ENCODE measurements at regions not wholly inside any gene's neighbourhood (a gene's known extent, or its start where the extent isn't known, plus 50 kb on each side); places are given as distances from the start of the nearest gene placed in this dataset.

DNA sequence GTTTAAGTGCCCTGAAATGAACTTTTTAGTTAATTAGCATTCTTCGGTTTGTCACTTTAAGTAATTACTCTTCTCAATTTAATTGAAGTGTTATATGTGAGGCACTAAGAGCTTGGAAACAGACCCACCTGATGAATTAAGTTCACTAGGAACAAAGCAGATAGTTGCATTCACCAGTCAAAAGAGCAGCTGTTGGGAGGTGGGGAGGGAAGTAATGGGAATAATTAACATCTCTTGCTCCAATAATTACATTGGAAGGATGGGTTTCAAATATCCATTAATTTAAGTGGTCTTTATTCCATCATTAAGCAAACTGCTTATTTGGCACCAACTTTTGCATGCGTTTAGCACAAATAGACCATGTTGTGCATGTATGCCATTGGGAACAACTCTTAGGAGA, 667.2 kb downstream of the GALC start:
- TF ChIP-seq, protein P1, sequence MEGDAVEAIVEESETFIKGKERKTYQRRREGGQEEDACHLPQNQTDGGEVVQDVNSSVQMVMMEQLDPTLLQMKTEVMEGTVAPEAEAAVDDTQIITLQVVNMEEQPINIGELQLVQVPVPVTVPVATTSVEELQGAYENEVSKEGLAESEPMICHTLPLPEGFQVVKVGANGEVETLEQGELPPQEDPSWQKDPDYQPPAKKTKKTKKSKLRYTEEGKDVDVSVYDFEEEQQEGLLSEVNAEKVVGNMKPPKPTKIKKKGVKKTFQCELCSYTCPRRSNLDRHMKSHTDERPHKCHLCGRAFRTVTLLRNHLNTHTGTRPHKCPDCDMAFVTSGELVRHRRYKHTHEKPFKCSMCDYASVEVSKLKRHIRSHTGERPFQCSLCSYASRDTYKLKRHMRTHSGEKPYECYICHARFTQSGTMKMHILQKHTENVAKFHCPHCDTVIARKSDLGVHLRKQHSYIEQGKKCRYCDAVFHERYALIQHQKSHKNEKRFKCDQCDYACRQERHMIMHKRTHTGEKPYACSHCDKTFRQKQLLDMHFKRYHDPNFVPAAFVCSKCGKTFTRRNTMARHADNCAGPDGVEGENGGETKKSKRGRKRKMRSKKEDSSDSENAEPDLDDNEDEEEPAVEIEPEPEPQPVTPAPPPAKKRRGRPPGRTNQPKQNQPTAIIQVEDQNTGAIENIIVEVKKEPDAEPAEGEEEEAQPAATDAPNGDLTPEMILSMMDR (conservative IDR thresholded peaks at IDR 0.05) = no peak
- no peak for TF ChIP-seq ZFX (IDR thresholded peaks at IDR 0.05)
- no peak overlapping the region for H3K27ac ChIP-seq

DNA sequence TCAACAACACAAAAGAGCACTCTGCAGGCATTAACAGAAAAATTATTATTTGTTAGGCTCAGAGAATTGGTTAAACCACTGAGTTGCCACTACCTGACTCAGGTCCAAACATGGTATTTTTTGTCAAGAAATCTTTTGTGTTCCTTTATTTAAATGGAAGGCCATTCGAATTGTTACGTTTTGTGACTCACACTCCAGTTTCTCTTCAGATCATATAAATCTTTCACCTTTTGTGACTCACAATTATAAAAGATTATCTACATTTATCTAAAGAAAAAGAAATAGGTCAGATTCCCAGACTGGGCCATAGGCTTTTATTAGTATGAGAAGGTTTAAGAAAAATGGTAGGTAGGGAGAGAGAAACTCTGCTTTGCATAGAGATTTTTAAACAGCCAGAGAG, 669.8 kb downstream of the GALC start:
- no peak overlapping the region for H3K27ac ChIP-seq
- TF ChIP-seq, protein P1 (conservative IDR thresholded peaks at IDR 0.05) = no peak
- no peak for TF ChIP-seq ZFX (IDR thresholded peaks at IDR 0.05)

DNA sequence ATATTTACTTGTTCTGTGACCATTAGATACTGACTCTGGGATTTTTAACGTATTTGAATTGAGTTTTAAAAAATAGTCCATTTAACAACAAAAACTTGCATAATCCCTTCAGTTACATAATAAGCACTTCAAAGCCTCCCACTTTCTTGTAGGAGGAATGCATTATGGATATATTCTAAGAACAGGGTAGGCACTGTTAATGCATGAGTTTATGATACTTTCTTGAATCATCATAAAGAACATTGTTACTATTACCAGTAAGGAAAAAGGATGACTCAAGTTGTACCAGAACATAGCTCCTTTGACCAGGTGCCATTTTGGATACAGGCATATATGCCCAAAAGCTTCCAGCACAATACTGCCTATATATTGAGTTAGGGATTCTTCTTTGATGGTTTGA, 671.4 kb downstream of the GALC start:
- H3K27ac ChIP-seq = no peak overlapping the region
- TF ChIP-seq, protein P1 (conservative IDR thresholded peaks at IDR 0.05) = no peak
- no peak for TF ChIP-seq ZFX (IDR thresholded peaks at IDR 0.05)

DNA sequence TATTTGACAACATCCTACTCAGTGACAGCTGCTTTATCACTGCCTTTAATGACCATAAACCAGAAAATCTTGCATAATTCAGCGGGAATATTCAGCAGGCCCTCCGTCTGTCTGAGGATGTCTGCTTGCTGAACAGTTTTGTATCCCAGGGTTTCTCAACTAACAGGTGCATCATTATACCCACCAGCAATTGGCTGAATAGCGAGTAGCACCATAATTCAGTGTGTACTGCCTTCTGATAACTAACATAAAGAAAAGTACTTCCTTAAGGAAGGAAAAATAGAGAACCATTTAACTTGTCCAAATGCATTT, 680.1 kb downstream of the GALC start:
- no peak for TF ChIP-seq ZFX (IDR thresholded peaks at IDR 0.05)
- TF ChIP-seq, protein P1 (conservative IDR thresholded peaks at IDR 0.05) = no peak
- no peak overlapping the region for H3K27ac ChIP-seq

DNA sequence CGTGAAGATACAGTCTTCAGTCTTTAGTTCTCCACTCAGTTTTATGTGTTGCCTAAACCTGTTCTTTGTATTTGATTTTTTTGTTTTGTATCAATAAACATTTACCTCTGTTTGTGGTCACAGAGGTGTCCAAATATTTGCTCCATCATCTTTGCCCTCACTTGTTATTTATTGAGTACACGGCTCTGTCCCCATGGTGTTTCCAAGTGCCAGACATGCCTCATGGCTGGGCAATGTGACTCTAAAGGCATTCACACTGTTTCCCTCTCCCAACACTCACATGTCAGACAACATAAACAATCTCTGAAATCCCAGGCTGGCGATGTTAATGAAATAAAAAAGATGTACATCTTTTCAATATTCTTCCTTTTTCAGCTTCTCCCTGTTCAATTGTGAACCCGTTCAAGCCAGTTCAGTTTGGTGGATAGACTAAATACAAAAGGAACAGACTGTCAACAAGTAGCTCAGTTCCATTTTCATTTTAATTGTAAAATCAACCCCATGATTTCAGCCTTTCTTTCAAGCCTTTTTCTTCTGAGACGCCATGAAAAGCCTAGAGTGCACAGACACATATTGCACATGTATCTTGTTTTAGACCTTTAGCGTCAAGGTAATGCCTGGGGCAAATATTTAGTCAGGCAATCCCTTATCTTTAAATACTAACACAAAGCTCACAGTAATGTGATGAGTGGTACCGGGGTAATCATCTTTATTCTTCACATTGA, 680.7 kb downstream of the GALC start:
- H3K27ac ChIP-seq = no peak overlapping the region
- TF ChIP-seq, protein P1 (conservative IDR thresholded peaks at IDR 0.05) = no peak
- TF ChIP-seq ZFX (IDR thresholded peaks at IDR 0.05) = no peak

DNA sequence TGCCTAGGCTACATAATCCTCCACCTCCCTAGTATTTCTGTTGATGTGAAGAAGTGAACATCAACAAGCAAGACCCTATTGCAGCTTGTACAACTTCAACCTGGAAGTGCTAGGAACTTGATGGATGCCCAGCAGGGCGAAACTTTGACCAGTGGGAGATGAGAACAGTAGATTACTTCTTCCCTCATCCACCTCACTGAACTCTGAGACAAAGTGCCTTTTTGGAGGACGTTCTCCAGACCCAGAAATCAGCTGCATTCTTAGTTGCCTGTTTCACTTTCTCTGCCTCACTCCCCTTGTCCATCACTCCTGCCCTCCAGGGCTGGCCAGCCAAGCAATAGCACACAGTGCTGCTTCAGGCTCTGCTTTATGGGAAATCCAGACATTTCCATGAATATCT, 683.4 kb downstream of the GALC start:
- no peak overlapping the region for H3K27ac ChIP-seq
- TF ChIP-seq, protein P1 (conservative IDR thresholded peaks at IDR 0.05) = no peak
- TF ChIP-seq ZFX (IDR thresholded peaks at IDR 0.05) = no peak

DNA sequence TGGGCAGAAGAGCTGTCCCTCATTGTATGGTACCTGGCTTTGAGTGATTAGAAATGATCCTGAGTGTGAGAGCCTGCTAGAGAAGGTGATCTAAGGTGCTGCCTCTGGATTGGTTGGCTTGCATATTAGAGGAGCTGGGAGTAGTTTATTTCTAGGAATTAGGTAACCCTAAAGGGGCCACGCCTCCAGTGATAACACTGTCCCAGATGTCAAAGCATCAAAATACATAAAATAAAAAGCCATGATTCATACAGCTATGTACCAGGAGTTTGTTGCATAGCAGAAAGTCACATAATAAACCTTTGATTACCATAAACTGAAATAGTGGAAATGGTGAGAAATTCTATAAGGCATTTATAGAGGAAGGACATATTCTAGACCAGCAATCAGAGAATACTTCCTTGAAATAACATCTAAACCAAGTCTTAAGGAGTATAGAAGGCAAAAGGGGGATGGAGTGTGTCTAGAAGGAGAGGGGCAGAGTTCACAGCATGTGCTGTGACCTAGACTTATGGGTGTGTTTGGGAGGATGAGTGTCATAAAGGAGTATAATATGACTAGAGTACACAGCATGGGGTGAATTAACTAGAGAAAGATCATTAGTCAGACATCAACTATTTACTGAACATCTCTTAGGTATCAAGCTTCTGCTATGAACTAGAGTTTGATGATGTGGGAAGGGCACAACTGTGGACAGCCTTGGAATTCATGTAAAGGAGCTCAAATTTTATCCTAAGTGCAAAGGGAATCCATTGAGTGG, 686.4 kb downstream of the GALC start:
- no peak for TF ChIP-seq ZFX (IDR thresholded peaks at IDR 0.05)
- TF ChIP-seq, protein P1 (conservative IDR thresholded peaks at IDR 0.05) = no peak
- H3K27ac ChIP-seq = no peak overlapping the region

Measured in C4-2B (cell line).